ENCODE measurements at regions not wholly inside any gene's neighbourhood (a gene's known extent, or its start where the extent isn't known, plus 50 kb on each side); places are given as distances from the start of the nearest gene placed in this dataset.

DNA sequence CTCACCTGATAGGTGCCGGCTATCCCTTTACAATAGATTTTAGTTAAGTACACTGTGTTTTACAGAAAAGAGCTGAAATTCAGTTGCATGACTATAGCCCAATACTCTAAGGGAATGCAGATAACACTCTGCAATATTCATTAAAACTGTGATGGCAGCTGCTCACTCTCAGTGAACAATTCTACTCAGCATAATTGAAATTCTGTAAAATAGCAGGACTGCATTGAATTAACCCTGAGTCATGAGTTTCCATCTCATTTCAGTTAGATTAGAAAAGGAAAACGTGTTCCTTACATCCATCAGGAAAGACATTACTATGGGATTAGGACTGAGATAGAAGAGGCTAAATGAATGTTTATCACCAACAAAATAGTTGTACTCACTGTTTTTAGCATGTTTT, 613.3 kb upstream of the JAG1 start:
- WGBS = no CpG with 5 or more reads among the region's 2 CpGs
- no peak overlapping the region for H4K8ac ChIP-seq (ENCODE audit: low read length)
- H3K27ac ChIP-seq (ENCODE audit: low read length, poor library complexity, severe bottlenecking) = no peak overlapping the region

DNA sequence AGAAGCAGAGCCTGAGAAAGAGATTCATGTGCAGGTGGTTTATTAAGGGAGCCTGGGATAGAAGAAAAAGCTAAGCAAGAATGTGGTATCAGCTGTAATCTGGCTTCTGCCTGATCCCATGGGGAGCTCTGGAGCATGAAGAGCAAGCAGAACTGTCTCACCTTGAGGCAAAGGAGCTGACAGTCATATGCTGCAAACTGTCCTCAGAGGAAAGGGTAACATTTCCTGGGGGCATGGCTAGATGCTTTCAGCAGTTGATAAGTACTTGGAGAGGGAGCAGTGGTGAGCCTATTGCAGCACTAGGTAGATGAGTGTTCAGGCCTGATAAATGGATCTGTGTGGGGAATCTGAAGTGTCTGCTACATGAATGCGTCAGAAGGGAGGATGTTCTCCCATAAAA, 621.5 kb upstream of the BTBD3 start:
- Histone ChIP-seq H3K79me1 (replicated peaks; ENCODE audit: low read length, poor library complexity, severe bottlenecking) (no peaks in the 10 kb centered on the region), H3K4me1 (ENCODE audit: control insufficient read depth, insufficient read depth, low read depth, low read length) (no peaks in the 10 kb centered on the region), H4K91ac (ENCODE audit: low read length) (no peak overlapping the region), H3K9me3 (ENCODE audit: control insufficient read depth, low read length) (no peaks in the 10 kb centered on the region), H2AK5ac (ENCODE audit: low read length, severe bottlenecking) (no peak overlapping the region), H2BK120ac (ENCODE audit: low read depth, low read length) (no peak overlapping the region), H3K14ac (ENCODE audit: low read length in 2 of 2) (no peak overlapping the region), H2AFZ (ENCODE audit: low read depth, low read length) (no peak overlapping the region), H2BK5ac (ENCODE audit: low read depth, low read length, poor library complexity, severe bottlenecking) (no peak overlapping the region), H3K4me3 (ENCODE audit: insufficient read depth in 1 of 2, low read depth in 1 of 2, low read length in 2 of 2) (no peak overlapping the region), H3K36me3 (ENCODE audit: control insufficient read depth in 1 of 2, insufficient read depth in 2 of 2, low read depth in 1 of 2, low read length in 2 of 2) (no peaks in the 10 kb centered on the region), H3K4me2 (ENCODE audit: low read length, poor library complexity, severe bottlenecking) (no peak overlapping the region), H2BK12ac (ENCODE audit: low read length in 2 of 2) (no peak overlapping the region), H3K18ac (ENCODE audit: low read depth in 1 of 2, low read length in 2 of 2) (no peak overlapping the region), H2BK15ac (ENCODE audit: low read depth, poor library complexity, severe bottlenecking) (no peak overlapping the region), H3K4ac (ENCODE audit: low read depth in 1 of 2, low read length in 2 of 2) (no peak overlapping the region), H4K8ac (ENCODE audit: low read length) (no peak overlapping the region), H3K23ac (ENCODE audit: low read length in 2 of 2) (no peak overlapping the region), H3K27me3 (ENCODE audit: control insufficient read depth in 1 of 2, insufficient read depth in 1 of 2, low read length in 2 of 2) (no peaks in the 10 kb centered on the region), H3K27ac (ENCODE audit: low read length, poor library complexity, severe bottlenecking) (no peak overlapping the region), H3K9ac (ENCODE audit: low read length) (no peak overlapping the region)
- no peak for DNase-seq
- no CpG with 5 or more reads among the region's 1 CpG for WGBS

More for the DNA sequence above, 613.3 kb upstream of the JAG1 start:
- no peak overlapping the region for H3K18ac ChIP-seq (ENCODE audit: low read depth in 1 of 2, low read length in 2 of 2)
- no peak overlapping the region for H2BK120ac ChIP-seq (ENCODE audit: low read depth, low read length)
- H3K36me3 ChIP-seq (ENCODE audit: control insufficient read depth in 1 of 2, insufficient read depth in 2 of 2, low read depth in 1 of 2, low read length in 2 of 2) = no peaks in the 10 kb centered on the region
- H3K4ac ChIP-seq (ENCODE audit: low read depth in 1 of 2, low read length in 2 of 2) = no peak overlapping the region
- no peak overlapping the region for H3K4me3 ChIP-seq (ENCODE audit: insufficient read depth in 1 of 2, low read depth in 1 of 2, low read length in 2 of 2)
- H2AFZ ChIP-seq (ENCODE audit: low read depth, low read length) = no peak overlapping the region
- no peaks in the 10 kb centered on the region for H3K27me3 ChIP-seq (ENCODE audit: control insufficient read depth in 1 of 2, insufficient read depth in 1 of 2, low read length in 2 of 2)
- H3K4me2 ChIP-seq (ENCODE audit: low read length, poor library complexity, severe bottlenecking) = no peak overlapping the region
- no peaks in the 10 kb centered on the region for H3K79me1 ChIP-seq (replicated peaks; ENCODE audit: low read length, poor library complexity, severe bottlenecking)
- H2BK12ac ChIP-seq (ENCODE audit: low read length in 2 of 2) = no peak overlapping the region
- no peak overlapping the region for H3K9ac ChIP-seq (ENCODE audit: low read length)
- no peaks in the 10 kb centered on the region for H3K9me3 ChIP-seq (ENCODE audit: control insufficient read depth, low read length)
- no peak overlapping the region for H3K23ac ChIP-seq (ENCODE audit: low read length in 2 of 2)
- H3K14ac ChIP-seq (ENCODE audit: low read length in 2 of 2) = no peak overlapping the region
- H2BK5ac ChIP-seq (ENCODE audit: low read depth, low read length, poor library complexity, severe bottlenecking) = no peak overlapping the region
- no peak overlapping the region for H2BK15ac ChIP-seq (ENCODE audit: low read depth, poor library complexity, severe bottlenecking)
- H4K91ac ChIP-seq (ENCODE audit: low read length) = no peak overlapping the region
- H3K4me1 ChIP-seq (ENCODE audit: control insufficient read depth, insufficient read depth, low read depth, low read length) = no peaks in the 10 kb centered on the region
- DNase-seq = no peak
- H2AK5ac ChIP-seq (ENCODE audit: low read length, severe bottlenecking) = no peak overlapping the region

DNA sequence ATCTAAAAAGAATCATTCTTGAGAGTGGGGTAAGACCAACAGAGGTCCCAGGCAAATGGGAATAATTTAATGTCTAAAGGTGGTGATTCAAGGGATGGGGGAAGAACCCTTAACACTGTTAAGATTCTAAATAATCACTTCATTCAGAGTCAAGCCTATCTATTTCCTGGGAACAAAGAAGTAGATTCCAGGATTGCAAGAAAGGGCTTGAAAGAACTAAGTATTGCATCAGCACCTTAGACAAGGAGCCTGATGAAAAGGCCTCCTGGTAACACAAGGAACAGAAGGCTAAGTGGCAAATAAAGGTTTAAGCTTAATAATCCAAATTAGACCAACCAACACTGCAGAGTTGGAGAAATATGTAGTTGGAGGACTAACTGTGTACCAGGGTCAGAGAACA, 620.7 kb upstream of the BTBD3 start:
- no peak overlapping the region for H3K4ac ChIP-seq (ENCODE audit: low read depth in 1 of 2, low read length in 2 of 2)
- no peak overlapping the region for H3K4me3 ChIP-seq (ENCODE audit: insufficient read depth in 1 of 2, low read depth in 1 of 2, low read length in 2 of 2)
- no peaks in the 10 kb centered on the region for H3K36me3 ChIP-seq (ENCODE audit: control insufficient read depth in 1 of 2, insufficient read depth in 2 of 2, low read depth in 1 of 2, low read length in 2 of 2)
- H3K18ac ChIP-seq (ENCODE audit: low read depth in 1 of 2, low read length in 2 of 2) = no peak overlapping the region
- H4K8ac ChIP-seq (ENCODE audit: low read length) = no peak overlapping the region
- no peak for DNase-seq
- H2AK5ac ChIP-seq (ENCODE audit: low read length, severe bottlenecking) = no peak overlapping the region
- no peak overlapping the region for H4K91ac ChIP-seq (ENCODE audit: low read length)
- H3K14ac ChIP-seq (ENCODE audit: low read length in 2 of 2) = no peak overlapping the region
- no peak overlapping the region for H2BK12ac ChIP-seq (ENCODE audit: low read length in 2 of 2)
- H3K4me1 ChIP-seq (ENCODE audit: control insufficient read depth, insufficient read depth, low read depth, low read length) = no peaks in the 10 kb centered on the region
- no peaks in the 10 kb centered on the region for H3K27me3 ChIP-seq (ENCODE audit: control insufficient read depth in 1 of 2, insufficient read depth in 1 of 2, low read length in 2 of 2)
- H3K9me3 ChIP-seq (ENCODE audit: control insufficient read depth, low read length) = no peaks in the 10 kb centered on the region
- H3K27ac ChIP-seq (ENCODE audit: low read length, poor library complexity, severe bottlenecking) = no peak overlapping the region
- no peak overlapping the region for H2BK120ac ChIP-seq (ENCODE audit: low read depth, low read length)
- no peak overlapping the region for H2AFZ ChIP-seq (ENCODE audit: low read depth, low read length)
- H2BK5ac ChIP-seq (ENCODE audit: low read depth, low read length, poor library complexity, severe bottlenecking) = no peak overlapping the region
- no peak overlapping the region for H3K23ac ChIP-seq (ENCODE audit: low read length in 2 of 2)
- no peak overlapping the region for H2BK15ac ChIP-seq (ENCODE audit: low read depth, poor library complexity, severe bottlenecking)
- H3K9ac ChIP-seq (ENCODE audit: low read length) = no peak overlapping the region
- H3K79me1 ChIP-seq (replicated peaks; ENCODE audit: low read length, poor library complexity, severe bottlenecking) = no peaks in the 10 kb centered on the region
- no peak overlapping the region for H3K4me2 ChIP-seq (ENCODE audit: low read length, poor library complexity, severe bottlenecking)

DNA sequence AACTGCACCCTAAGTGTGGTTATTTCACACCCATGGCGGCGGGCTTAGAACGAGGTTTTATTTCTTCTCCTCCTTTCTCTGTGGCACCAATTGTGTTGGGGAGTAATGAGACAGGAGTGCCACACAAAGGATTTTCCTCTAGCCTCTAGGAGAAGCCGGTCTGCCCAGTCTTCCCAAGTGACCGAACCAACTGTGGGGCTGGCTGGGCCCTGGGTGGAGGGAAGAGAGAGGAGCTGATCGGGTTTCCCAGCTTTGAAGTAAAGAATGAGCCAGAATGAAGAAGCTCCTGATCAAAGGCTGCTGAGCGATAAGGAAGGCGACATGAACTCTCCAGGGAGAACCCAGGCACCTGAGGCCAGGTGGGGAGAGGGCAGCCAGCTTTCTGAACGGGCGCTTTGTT, 616.0 kb upstream of the BTBD3 start:
- H4K91ac ChIP-seq (ENCODE audit: low read length) = no peak overlapping the region
- no peak overlapping the region for H2AK5ac ChIP-seq (ENCODE audit: low read length, severe bottlenecking)
- H3K18ac ChIP-seq (ENCODE audit: low read depth in 1 of 2, low read length in 2 of 2) = no peak overlapping the region
- H2BK120ac ChIP-seq (ENCODE audit: low read depth, low read length) = no peak overlapping the region
- H2BK15ac ChIP-seq (ENCODE audit: low read depth, poor library complexity, severe bottlenecking) = no peak overlapping the region
- no peak overlapping the region for H2AFZ ChIP-seq (ENCODE audit: low read depth, low read length)
- no peak overlapping the region for H2BK12ac ChIP-seq (ENCODE audit: low read length in 2 of 2)
- no peak overlapping the region for H2BK5ac ChIP-seq (ENCODE audit: low read depth, low read length, poor library complexity, severe bottlenecking)
- H3K4me1 ChIP-seq (ENCODE audit: control insufficient read depth, insufficient read depth, low read depth, low read length) = no peaks in the 10 kb centered on the region
- no peak overlapping the region for H3K27ac ChIP-seq (ENCODE audit: low read length, poor library complexity, severe bottlenecking)
- H3K9ac ChIP-seq (ENCODE audit: low read length) = no peak overlapping the region
- no peaks in the 10 kb centered on the region for H3K27me3 ChIP-seq (ENCODE audit: control insufficient read depth in 1 of 2, insufficient read depth in 1 of 2, low read length in 2 of 2)
- no peak overlapping the region for H3K23ac ChIP-seq (ENCODE audit: low read length in 2 of 2)
- no peak for DNase-seq
- no peak overlapping the region for H3K14ac ChIP-seq (ENCODE audit: low read length in 2 of 2)
- 88% methylated on average over 10 of the region's 10 CpGs for WGBS
- H3K4me3 ChIP-seq (ENCODE audit: insufficient read depth in 1 of 2, low read depth in 1 of 2, low read length in 2 of 2) = no peak overlapping the region
- H3K79me1 ChIP-seq (replicated peaks; ENCODE audit: low read length, poor library complexity, severe bottlenecking) = no peaks in the 10 kb centered on the region
- no peaks in the 10 kb centered on the region for H3K36me3 ChIP-seq (ENCODE audit: control insufficient read depth in 1 of 2, insufficient read depth in 2 of 2, low read depth in 1 of 2, low read length in 2 of 2)
- H4K8ac ChIP-seq (ENCODE audit: low read length) = peak overlapping the region; percentile 30
- no peaks in the 10 kb centered on the region for H3K9me3 ChIP-seq (ENCODE audit: control insufficient read depth, low read length)
- H3K4me2 ChIP-seq (ENCODE audit: low read length, poor library complexity, severe bottlenecking) = no peak overlapping the region
- no peak overlapping the region for H3K4ac ChIP-seq (ENCODE audit: low read depth in 1 of 2, low read length in 2 of 2)

Measured in mesenchymal stem cell (in vitro differentiated cells and primary cell).